SK-N-SH (cell line): ENCODE measurements at regions not wholly inside any gene's neighbourhood (a gene's known extent, or its start where the extent isn't known, plus 50 kb on each side); places are given as distances from the start of the nearest gene placed in this dataset.

Experiments
- CTCF ChIA-PET: fragments of 300-600, 350-600 bp; formaldehyde crosslinking; extraction: SDS; loops from one replicate; lab custom pipeline; 2021; lab: Yijun Ruan, JAX
- POLR2A ChIA-PET: fragments of 350-600 bp; sonication (Branson Sonifier 250); formaldehyde crosslinking; extraction: SDS; loops from one replicate; lab custom pipeline; 2020; ENCODE audit warnings: antibody characterized with exemption, inconsistent platforms; lab: Yijun Ruan, JAX
- DNase-seq: peaks from one replicate; pipeline ENCODE4 v3.0.0; 2012
- H2AFZ ChIP-seq: fragments of 200-600 bp; sonication (generic); 2 replicates; pipeline ENCODE4 v1.8.1; 2016; ENCODE audit warnings: antibody characterized with exemption, mild to moderate bottlenecking, low read depth
- H3F3A ChIP-seq: fragments of 200-600 bp; sonication (generic); replicated peaks from 2 replicates; pipeline ENCODE3; 2016; ENCODE audit warnings: antibody characterized with exemption, mild to moderate bottlenecking; ENCODE audit not compliant: insufficient read depth
- H3K27ac ChIP-seq, 2 experiments: fragments of 200-500 bp in 1 of 2; fragments of 200-600 bp in 1 of 2; sonication (Bioruptor generic) in 1 of 2; sonication (generic), shearing (Covaris generic) in 1 of 2; 2 replicates each; pipeline versions ENCODE4 v1.5.1 to v1.6.1; 2014 to 2016; ENCODE audit warnings: low read depth in 2 of 2, inconsistent platforms in 1 of 2, low read length in 1 of 2, mild to moderate bottlenecking in 1 of 2, mixed read lengths in 1 of 2
- H3K27me3 ChIP-seq: fragments of 200-600 bp; sonication (generic), shearing (Covaris generic); 2 replicates; pipeline ENCODE4 v1.6.1; 2016; ENCODE audit warnings: mixed run types; ENCODE audit not compliant: insufficient read depth
- H3K36me3 ChIP-seq, 2 experiments: fragments of 200-500 bp in 1 of 2; fragments of 200-600 bp in 1 of 2; sonication (Bioruptor generic) in 1 of 2; sonication (generic) in 1 of 2; replicated peaks in 1 of 2; 2 replicates each; pipeline versions ENCODE3 to v1.5.1; 2014 to 2016; ENCODE audit warnings: low read length in 1 of 2, mild to moderate bottlenecking in 1 of 2; ENCODE audit not compliant: insufficient read depth in 2 of 2, control insufficient read depth in 1 of 2
- H3K4me1 ChIP-seq, 2 experiments: fragments of 200-500 bp in 1 of 2; fragments of 200-600 bp in 1 of 2; sonication (Bioruptor generic) in 1 of 2; sonication (generic), shearing (Covaris generic) in 1 of 2; 2 replicates each; pipeline versions ENCODE4 v1.5.1 to v1.6.1; 2014 to 2016; ENCODE audit warnings: low read depth in 1 of 2, low read length in 1 of 2, mixed run types in 1 of 2; ENCODE audit not compliant: insufficient read depth in 2 of 2, control insufficient read depth in 1 of 2
- H3K4me2 ChIP-seq: fragments of 200-600 bp; sonication (generic), shearing (Covaris generic); 2 replicates; pipeline ENCODE4 v1.6.1; 2017; ENCODE audit warnings: mixed run types
- H3K4me3 ChIP-seq, 2 experiments: fragments of 200-500 bp in 1 of 2; fragments of 200-600 bp in 1 of 2; sonication (Bioruptor generic) in 1 of 2; sonication (generic), shearing (Covaris generic) in 1 of 2; 2 replicates each; pipeline versions ENCODE4 v1.5.1 to v1.8.1; 2014 to 2016; ENCODE audit warnings: low read depth in 2 of 2, inconsistent platforms in 1 of 2, low read length in 1 of 2, mild to moderate bottlenecking in 1 of 2, mixed read lengths in 1 of 2, moderate library complexity in 1 of 2
- H3K79me2 ChIP-seq: fragments of 200-600 bp; sonication (generic); 2 replicates; pipeline ENCODE4 v1.8.1; 2017; ENCODE audit warnings: mild to moderate bottlenecking; ENCODE audit not compliant: insufficient read depth
- H3K9ac ChIP-seq: fragments of 200-600 bp; sonication (generic); 2 replicates; pipeline ENCODE4 v1.6.1; 2017; ENCODE audit warnings: mixed run types
- H3K9me2 ChIP-seq: fragments of 200-600 bp; sonication (generic); 2 replicates; pipeline ENCODE4 v1.6.1; 2017; ENCODE audit warnings: mixed run types
- H3K9me3 ChIP-seq: fragments of 200-600 bp; sonication (generic); 2 replicates; pipeline ENCODE4 v1.6.1; 2017; ENCODE audit warnings: mixed run types, mild to moderate bottlenecking, moderate library complexity
- H4K20me1 ChIP-seq: fragments of 200-600 bp; sonication (generic); 2 replicates; pipeline ENCODE4 v1.6.1; 2017; ENCODE audit warnings: mild to moderate bottlenecking, mixed run types; ENCODE audit not compliant: insufficient read depth
- CHD2 ChIP-seq: fragments of 150-350 bp; IDR thresholded peaks from 2 replicates; pipeline ENCODE4 v1.6.1; 2018; ENCODE audit warnings: low read length; ENCODE audit not compliant: partially characterized antibody
- EP300 ChIP-seq, 2 experiments: IDR thresholded peaks; 2 replicates each; pipeline versions ENCODE4 v1.4.0 to v1.6.1; 2012; ENCODE audit warnings: borderline replicate concordance in 1 of 2, low read depth in 1 of 2, low read length in 1 of 2
- NRF1 ChIP-seq: IDR thresholded peaks from 2 replicates; pipeline ENCODE4 v1.6.1; 2012; ENCODE audit warnings: low read depth, mild to moderate bottlenecking, low read length
- RAD21 ChIP-seq: IDR thresholded peaks from 2 replicates; pipeline ENCODE4 v1.6.1; 2012; ENCODE audit warnings: mild to moderate bottlenecking, low read length
- REST ChIP-seq: IDR thresholded peaks from 2 replicates; pipeline ENCODE4 v1.6.1; 2012; ENCODE audit warnings: mild to moderate bottlenecking, low read depth, low read length, moderate library complexity
- RFX5 ChIP-seq: IDR thresholded peaks from 2 replicates; pipeline ENCODE4 v1.6.1; 2012; ENCODE audit warnings: mild to moderate bottlenecking, improper control_type of control experiment, low read length
- SIN3A ChIP-seq: IDR thresholded peaks from 2 replicates; pipeline ENCODE4 v1.6.1; 2012; ENCODE audit warnings: low read depth, mild to moderate bottlenecking, low read length, moderate library complexity, borderline replicate concordance
- SMC3 ChIP-seq: IDR thresholded peaks from 2 replicates; pipeline ENCODE4 v1.6.1; 2012; ENCODE audit warnings: low read depth, low read length, improper control_type of control experiment
- TAF1 ChIP-seq: IDR thresholded peaks from 2 replicates; pipeline ENCODE4 v1.6.1; 2012; ENCODE audit warnings: low read depth, mild to moderate bottlenecking, low read length, moderate library complexity, borderline replicate concordance
- USF1 ChIP-seq: IDR thresholded peaks from 2 replicates; pipeline ENCODE4 v1.4.0; 2012; ENCODE audit warnings: low read depth, borderline replicate concordance
- TF ChIP-seq, protein P1 (sequence below): fragments of 200-600 bp; sonication (generic); IDR thresholded peaks from 2 replicates; pipeline ENCODE4 v1.6.1; 2017; ENCODE audit warnings: antibody characterized with exemption, mild to moderate bottlenecking, moderate library complexity

- TF ChIP-seq NRF1 (no peak), SMC3 (no peak)
These were observed 629.0 kb upstream of the ZFP42 start (continued) for GRCh38 chr4:187366530-187366929.

DNA sequence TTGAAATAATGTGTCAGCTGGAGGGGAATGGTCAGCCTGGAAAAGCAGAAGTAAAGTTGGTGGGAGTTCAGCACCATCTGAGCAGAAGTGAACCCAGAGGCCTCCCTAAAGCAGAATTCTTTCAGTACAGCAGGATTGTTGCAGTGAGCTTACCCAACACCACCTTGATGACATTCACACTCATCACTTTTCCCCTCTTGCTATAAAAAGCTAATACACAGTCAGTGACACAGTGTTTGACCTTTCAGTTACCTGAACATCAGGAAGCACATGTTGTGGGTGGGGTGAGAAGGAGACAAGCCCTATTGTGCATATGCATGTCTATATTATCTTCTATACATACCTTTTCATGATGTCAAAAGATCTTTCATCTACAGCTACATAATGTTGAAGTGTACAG is 624.7 kb upstream of the ZFP42 start:
- DNase-seq = no peak
- no peaks in the 10 kb centered on the region; the same call in 1 of the 2 replicates for H3K27me3 ChIP-seq
- no peaks in the 10 kb centered on the region for H3K79me2 ChIP-seq
- no peaks in the 10 kb centered on the region for H3F3A ChIP-seq
- no peaks in the 10 kb centered on the region for H3K4me1 ChIP-seq
- H3K4me3 ChIP-seq = no peak overlapping the region
- no peak overlapping the region for H3K4me2 ChIP-seq
- no peak overlapping the region for H2AFZ ChIP-seq
- ChIA-PET CTCF (no interaction called here), POLR2A (no interaction called here)
- no peak overlapping the region for H3K9ac ChIP-seq
- H3K9me2 ChIP-seq = no peaks in the 10 kb centered on the region
- H3K27ac ChIP-seq = no peak overlapping the region
- no peak for TF ChIP-seq RFX5
- TF ChIP-seq, protein P1, sequence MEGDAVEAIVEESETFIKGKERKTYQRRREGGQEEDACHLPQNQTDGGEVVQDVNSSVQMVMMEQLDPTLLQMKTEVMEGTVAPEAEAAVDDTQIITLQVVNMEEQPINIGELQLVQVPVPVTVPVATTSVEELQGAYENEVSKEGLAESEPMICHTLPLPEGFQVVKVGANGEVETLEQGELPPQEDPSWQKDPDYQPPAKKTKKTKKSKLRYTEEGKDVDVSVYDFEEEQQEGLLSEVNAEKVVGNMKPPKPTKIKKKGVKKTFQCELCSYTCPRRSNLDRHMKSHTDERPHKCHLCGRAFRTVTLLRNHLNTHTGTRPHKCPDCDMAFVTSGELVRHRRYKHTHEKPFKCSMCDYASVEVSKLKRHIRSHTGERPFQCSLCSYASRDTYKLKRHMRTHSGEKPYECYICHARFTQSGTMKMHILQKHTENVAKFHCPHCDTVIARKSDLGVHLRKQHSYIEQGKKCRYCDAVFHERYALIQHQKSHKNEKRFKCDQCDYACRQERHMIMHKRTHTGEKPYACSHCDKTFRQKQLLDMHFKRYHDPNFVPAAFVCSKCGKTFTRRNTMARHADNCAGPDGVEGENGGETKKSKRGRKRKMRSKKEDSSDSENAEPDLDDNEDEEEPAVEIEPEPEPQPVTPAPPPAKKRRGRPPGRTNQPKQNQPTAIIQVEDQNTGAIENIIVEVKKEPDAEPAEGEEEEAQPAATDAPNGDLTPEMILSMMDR = no peak
- TF ChIP-seq CHD2 = no peak
- no peak for TF ChIP-seq SIN3A
- TF ChIP-seq EP300 (IDR thresholded peaks at IDR 0.05; ENCODE audit: borderline replicate concordance in 1 of 2, low read depth in 1 of 2, low read length in 1 of 2) = no peak
- no peak for TF ChIP-seq TAF1
- no peak for TF ChIP-seq RAD21
- TF ChIP-seq REST = no peak
- TF ChIP-seq USF1 = no peak
- no peaks in the 10 kb centered on the region for H3K36me3 ChIP-seq
- no peaks in the 10 kb centered on the region for H4K20me1 ChIP-seq
- no peaks in the 10 kb centered on the region for H3K9me3 ChIP-seq
